GM18858 (cell line): ENCODE measurements at regions not wholly inside any gene's neighbourhood (a gene's known extent, or its start where the extent isn't known, plus 50 kb on each side); places are given as distances from the start of the nearest gene placed in this dataset.

Experiments used
- ATAC-seq: cut with Tn5 transposase; IDR thresholded peaks from one replicate; pipeline ENCODE4 v1.9.1; 2021; ENCODE audit not compliant: unreplicated experiment

DNA sequence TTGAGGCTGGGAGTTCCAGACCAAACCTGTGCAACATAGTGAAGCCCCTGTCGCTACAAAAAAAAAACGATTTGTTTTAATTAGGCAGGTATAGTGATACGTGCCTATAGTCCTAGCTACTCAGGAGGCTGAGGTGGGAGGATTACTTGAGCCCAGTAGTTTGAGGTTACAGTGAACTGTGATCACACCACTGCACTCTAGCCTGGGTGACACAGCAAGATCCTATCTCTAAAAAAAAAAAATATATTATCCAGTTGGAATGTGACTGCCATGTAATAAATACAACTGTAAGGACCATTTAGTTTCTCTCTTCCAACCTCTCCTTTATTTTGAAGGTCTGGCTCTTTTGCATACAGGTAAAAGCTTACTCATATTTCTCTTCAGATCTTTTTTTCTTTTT, 571.5 kb downstream of the UTRN start:
- no peak for ATAC-seq

DNA sequence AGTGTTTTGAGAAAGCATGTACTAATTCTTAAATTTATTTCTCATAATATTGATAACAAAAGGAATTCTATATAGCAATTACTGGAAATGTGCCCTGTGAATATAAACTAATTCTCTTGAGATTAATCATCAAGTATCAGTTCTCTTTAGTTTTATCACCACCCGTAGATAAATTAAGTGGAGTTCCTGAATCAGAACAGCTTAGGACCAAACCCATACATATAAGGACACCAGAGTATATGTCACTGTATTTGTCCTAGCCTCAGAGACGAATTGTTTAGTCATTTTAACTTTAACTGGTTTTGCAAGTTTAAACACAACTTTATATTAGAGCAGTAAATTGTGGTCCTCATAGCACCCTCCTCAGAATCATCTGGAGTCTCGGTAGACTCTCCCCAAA, 572.0 kb downstream of the UTRN start:
- no peak for ATAC-seq

DNA sequence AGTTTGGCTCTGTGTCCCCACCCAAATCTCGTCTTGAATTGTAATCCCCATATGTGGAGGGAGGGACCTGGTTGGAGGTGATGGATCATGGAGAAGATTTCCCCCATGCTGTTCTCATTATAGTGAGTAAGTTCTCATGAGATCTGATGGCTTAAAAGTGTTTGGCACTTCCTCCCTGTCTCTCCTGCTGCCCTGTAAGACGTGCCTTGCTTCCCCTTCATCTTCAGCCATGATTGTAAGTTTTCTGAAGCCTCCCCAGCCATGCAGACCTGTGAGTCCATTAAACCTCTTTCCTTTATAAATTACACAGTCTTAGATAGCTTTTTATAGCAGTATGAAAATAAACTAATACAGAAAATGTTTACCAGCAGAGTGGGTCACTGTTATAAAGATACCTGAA, 577.6 kb downstream of the UTRN start:
- ATAC-seq, result no peak

DNA sequence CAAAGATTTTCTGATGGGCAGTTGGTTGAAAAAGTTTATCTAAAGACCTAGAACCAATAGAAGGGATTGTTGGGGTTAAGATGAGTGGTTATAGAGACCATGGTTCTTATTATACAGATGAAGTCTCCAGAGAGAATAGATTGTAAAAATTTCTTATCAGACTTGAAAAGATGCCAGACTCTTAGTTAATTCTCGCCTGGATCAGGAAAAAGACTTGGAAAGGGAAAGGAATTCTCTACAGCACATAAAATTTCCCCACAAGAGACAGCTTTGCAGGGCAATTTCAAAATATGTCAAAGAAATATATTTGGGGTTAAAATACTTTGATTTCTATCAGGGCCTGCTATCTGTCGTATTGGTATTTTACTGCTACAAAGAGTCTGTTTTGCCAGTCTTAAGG, 582.6 kb downstream of the UTRN start:
- ATAC-seq, result no peak

DNA sequence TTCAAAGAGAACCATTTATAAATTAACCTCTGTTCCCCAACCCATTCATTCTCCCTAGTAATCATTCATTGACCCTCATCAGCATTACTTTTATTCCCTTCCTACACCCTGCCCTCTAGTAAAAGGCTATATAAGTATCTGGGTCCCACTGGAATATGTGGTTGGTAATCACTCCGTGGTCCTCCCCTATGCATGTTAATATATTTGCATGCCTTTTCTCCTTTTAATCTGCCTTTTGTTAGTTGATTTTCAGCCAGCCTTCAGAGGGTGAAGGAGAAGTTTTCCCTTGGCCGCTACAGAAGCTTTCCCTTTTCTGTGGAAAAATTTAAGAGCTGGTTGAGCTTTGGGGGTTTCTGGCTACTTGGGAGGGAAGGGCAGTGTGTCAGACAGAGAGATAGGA, 585.6 kb downstream of the UTRN start:
- no peak for ATAC-seq

DNA sequence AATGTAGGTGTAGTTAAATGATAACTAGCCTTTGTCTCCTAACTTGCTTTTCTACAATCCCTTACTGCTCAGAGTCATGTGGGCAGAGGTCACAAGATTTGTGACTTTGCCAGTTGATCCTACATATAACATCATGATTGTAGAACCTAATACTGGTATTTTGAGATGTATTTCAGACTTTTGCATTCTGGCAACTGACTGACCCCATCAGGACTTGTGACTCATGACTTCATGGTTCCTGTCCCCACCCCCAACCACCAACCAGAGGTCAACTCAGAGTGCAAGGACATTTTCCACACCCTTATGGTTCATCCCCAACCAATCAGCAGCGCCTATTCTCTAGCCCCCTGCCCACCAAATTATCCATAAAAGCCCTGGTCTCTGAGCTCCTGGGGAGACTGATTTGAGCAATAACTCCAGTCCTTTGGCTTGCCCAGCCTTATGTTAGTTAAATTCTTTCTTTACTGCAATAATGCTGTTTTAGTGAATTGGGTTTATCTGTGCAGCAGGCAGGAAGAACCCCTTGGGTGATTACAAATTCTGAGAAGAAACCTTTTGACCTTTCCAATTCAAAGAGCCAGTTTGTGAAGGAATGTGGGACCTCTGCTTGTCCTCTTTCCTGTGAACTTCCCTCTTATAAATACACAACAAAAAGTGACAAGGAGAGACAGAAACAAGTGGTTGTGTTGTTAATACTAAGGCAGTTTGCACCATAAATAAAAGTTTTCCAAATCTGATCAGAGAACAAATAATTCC, 588.7 kb downstream of the UTRN start:
- no peak for ATAC-seq

DNA sequence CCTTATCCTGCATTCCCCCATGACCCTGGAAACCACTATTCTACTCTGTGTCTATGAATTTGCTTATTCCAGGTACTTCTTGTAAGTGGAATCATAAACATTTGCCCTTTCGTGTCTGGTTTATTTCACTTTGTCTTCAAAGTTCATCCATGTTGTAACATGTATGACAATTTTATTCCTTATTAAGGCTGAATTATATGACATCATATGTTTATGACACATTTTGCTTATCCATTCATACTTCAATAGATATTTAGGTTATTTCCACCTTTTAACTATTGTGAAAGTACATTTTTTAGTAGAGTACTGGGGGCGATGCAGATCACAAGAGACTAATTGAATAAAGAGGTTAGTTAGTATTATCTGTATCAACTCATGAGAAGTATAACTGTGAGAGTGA, 591.6 kb downstream of the UTRN start:
- no peak for ATAC-seq

DNA sequence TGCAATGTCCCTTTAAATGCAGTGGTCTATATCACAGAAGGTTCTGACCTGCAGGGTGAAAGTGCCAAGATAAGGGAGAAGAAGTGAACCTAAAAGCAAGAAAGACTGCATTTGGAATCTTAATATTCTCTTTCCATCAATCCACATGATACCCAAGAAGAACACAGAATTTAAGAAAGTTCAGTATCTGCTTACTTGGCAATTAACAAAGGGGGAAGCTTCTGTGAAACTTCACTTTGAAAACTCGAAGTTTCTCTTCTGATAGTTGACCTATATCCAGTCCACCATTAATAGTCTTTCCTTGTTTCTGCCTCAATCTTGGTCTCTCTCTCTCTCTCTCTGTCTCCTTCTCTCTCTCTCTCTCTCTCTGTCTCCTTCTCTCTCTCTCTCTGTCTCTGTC, 592.0 kb downstream of the UTRN start:
- ATAC-seq, result no peak

DNA sequence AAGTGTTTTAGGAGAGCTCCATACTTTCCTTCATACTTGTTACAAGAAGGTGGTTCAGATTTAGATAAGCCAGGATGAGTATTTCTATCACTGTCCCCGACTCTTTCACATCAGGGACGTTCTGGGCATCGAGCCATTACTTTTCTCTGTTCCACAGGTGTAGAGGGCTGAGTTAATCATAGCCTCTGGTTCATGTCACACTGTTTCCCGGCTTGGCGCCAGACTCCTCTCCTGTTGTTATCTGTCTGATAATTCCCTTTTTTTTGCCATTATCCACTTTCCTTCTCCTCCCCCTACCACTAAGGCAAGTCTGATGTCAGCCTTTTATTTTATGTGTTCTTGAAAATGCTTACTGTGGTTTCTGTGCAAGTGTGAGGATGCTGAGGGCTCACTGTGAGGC, 593.4 kb downstream of the UTRN start:
- ATAC-seq, result no peak

DNA sequence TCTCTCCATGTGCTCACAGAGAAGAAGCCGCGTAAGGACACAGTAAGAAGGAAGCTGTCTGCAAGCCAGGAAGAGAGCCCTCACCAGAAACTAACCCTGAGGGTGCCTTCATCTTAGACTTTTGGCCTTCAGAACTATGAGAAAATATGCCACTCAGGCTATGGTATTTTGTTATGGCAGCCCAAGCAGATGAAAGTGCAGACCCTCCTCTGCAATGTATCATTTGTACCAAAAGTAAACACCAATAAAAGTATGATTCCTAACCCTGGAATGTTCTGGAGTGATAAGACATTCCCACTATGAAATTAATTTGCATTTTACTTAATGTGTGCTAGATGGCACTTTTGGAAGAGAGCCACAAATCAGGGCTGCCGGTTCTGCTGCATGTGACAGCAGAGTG, 594.3 kb downstream of the UTRN start:
- ATAC-seq, result no peak

DNA sequence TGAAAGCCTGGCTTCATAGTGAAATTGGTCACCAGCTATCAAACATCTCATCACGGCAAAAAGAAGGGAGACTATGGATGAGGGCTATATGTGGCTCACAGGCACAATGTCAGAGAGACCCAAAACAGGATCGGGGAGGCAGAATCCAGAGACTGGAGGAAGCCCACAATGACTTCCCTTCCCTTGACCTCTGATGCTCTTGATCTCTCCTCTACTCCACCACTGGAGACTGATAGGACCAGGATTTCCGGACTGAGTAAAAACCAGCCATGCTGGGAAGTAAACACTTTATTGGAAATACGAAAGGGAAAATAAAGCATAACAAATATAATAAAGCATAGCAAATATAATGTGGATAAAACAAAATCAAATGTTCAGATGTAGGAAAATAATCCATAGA, 597.3 kb downstream of the UTRN start:
- no peak for ATAC-seq

DNA sequence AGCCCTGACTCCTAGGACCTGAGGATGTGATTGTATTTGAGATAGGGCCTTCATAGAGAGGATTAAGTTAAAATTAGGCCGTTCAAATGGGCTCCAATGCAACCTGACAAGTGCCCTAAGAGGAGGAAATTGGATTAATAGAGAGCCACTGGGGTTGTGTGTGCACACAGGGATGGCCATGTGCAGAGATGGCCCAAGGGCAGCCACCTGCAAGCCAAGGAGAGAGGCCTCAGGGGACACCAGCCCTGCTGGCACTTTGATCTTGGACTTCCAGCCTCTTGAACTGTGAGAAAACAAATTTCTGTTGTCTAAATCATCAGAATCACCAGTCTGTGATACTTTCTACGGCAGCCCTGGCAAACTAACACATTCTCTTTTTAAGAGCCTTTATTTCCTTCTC, 598.8 kb downstream of the UTRN start:
- ATAC-seq, result no peak

DNA sequence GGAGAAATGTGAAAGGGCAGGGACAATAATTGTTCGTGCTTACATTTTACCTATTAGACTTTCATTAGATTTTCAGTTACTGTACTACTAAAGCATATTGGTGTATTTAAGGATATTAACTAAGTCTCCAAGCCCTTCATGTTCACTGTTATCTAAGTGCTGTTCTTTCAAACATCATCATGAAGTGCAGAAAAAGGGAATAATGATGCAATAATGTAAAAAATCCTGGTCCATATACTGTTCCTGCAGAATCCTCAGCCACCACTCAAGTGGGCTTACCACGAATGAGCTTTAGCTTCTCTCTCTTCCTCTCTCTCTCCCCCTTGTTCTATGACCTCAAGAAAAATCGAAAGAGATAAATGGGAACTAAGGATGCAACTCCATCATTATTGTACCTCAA, 600.7 kb downstream of the UTRN start:
- no peak for ATAC-seq

DNA sequence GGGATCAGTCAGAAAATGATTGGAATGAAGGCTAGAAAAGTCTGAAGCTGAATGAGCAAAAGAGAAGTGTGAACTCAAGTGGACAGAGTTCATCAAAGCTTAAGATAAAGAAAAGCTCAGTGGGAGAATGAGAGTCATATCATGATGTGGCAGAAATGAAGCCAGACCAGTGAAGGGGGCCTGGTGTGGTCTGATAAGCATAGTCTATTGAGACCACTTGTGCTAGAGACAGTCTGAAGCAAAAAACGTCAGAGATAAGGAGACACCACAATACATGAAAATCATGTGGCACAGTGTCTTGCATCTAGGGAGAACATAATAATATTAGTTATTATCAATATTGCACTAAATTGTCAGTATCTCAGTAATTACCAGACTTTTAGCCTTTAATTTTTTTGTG, 601.5 kb downstream of the UTRN start:
- ATAC-seq, result no peak

DNA sequence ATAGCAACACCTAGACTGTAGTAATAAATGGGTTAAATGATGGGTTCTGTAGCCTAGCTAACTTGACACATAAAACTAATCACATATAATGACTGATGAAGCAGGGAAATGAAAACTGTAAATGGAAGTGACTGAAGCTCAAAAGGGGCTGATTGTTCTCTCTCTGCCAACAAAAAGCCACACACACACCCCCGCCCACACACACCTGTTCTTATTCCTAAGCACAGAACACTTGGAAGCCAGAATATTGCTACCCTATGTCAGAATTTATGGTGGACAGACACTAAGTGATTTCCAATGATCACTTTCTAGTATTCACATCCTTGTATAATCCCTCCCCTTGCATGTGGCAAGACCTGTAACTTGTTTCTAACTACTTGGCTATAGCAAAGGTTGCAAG, 603.5 kb downstream of the UTRN start:
- ATAC-seq, result no peak

DNA sequence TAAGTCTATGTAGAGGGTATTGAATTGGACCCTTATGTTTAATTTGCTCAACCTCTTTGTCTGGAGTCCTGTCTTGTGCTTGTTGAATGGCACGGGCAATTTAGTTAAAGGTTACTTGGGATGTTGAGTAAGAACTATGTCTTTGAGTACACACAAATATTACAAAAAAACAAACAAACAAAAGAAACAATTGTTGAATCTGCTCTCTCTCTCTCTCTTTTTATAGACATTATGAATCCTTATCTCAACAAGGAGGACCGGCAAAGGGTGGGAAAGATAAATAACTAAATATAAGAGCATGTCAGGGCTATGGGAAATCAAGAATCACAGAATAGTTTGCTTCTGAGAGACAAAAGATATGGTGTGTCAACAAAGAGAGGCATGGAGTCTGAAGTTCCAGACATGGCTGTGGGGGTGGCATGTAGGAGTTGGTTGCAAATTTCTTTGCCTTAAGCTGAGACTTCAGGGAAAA, 608.6 kb downstream of the UTRN start:
- no peak for ATAC-seq

DNA sequence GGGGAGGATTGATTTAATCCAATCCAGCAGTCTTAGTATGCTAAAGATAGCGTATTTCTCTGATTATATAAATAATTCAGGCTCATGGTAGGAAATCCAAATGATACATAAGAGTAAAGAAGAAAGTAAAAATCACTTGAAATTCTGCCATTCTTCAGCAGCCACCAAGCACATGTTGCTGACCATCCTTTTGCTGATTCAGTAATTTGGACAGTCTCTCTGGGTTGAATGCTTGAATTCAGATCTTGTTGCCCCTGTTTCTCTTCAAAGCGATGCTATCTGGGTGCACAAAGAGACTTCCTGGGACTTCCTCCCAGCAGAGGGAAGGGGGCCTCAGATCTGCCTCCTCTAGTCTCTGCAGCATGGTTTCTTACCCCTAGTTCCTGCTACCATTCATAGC, 609.1 kb downstream of the UTRN start:
- no peak for ATAC-seq

DNA sequence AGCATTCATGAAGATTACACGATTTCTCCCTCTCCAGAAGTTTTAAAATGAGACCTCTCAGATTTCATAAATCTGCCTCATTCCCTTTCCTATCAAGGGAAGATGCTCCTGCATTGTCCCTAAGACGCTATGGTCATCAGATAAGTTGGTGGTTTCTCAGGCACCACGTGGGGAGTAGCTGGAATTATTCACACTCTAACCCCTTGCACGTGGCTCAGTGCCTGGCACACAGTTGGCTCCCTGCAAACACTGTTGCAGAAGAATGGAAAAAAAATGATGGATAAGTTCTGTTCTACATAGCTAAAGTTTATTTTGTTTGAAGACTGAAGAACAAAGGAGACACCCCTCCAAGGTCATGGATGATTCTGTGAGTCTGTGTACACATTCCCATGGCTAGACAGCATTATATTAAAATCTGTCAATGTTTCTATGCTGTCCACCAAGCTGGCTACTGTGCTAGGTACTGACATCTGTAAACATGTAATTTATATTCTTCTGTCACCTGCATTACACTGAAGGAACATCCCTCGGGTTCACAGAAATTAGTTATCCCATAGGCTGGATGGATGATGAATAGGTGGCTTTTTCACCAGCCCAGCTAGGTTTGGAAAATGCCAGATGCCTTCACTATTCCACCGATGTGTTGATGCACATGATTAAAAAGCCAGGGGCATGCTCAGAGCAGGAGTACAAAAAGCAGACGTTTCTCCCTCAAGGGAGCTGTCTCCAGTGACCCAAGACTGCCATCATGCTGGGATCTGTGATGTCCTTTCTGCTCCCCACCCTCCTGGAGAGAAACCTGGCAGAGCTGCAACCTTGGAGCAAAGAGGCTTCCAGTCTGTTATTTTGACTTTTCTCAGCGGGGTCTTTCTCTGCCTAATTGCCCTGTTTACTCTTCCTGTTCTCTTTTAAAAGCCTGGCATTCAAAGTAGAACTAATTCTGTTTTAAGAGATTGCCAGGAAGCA, 610.5 kb downstream of the UTRN start:
- ATAC-seq, result no peak

DNA sequence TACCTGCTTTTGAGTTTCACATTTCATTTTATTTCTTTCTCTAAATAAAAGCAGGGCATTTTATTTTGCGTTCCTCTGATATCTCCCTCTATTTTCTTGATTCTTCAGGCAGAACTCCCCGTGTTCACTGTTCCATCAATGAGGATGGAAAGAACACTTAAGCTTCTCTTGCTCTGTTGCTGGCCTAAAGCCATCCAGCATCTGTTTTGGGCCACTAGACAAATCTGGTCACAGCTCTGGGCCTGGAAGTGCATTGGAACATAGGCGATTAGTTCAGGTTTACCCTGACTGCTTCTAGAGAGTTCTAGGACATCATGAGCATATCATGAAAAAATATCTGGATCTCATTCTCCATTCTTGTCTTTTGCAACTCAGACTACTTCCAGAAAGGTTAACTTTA, 611.2 kb downstream of the UTRN start:
- ATAC-seq, result no peak

DNA sequence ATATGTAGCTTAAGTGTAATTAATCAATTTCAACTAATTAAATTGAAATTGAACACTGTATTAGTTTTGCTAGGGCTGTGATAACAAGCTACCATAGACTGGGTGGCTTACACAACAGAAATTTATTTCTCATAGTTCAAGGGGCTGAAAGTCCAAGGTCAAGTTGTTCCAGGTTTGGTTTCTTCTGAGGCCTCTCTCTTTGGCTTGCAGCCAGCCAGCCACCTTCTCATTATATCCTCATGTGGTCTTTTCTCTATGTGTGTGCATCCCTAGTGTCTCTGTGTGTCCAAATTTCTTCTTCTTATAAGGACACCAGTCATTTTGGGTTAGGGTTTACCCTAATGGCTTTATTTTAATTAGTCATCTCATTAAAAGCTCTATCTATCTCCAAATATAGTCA, 611.7 kb downstream of the UTRN start:
- ATAC-seq, result no peak

DNA sequence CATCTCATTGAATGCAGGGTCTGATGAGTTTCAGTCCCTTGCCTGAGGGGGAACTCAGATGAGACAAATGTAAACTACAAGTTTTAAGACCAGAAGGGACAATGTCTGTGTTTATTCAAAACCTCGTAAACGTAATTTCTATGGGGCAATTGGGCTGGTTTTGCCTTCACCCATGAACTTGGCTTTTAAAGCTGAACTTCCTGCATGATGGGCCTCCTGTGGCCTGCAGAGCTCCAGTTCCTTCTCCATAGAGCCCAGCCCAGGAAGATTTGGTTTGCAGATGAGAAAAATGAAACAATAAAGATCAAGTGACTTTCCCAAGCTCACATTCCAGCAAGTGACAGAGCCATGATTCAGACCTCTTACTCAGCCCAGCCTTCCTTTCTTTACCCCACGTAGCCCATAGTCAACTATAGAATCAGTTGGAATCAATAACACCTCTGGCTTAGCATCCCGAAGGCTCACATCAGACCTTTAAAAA, 612.3 kb downstream of the UTRN start:
- no peak for ATAC-seq

DNA sequence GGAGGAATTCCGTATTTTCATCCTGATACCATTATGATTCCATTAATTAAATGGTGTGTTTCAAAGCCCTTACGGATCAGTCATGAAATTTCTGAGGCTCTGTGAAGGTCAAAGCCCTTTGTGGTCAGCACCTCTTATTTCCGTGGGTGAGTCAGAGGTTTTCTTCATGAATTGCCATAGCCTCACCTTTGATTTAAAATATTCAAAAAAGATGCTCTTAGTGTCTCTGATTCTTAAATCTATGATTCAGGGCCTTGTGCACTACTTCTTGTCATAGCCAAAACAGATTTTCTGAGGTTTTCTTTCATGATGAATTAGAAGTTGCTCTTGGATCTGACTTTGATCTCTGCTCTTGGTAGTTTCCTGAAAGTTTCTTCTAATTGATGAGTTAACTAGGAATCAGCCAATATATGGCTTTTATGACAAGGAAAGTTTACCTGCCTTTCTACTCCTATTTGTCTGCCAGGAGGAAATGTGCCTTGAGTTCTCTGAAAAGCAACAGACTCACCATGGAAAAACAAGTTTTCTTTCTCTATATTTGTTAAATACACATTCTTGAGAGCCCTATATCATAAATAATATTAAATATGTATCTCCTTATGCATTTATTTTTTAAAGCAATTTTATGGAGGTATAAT, 613.0 kb downstream of the UTRN start:
- ATAC-seq, result no peak
